Ascending aorta (tissue), 2 donors: ENCODE measurements at regions not wholly inside any gene's neighbourhood (a gene's known extent, or its start where the extent isn't known, plus 50 kb on each side); places are given as distances from the start of the nearest gene placed in this dataset.

Experiments used
- DNase-seq, 2 donors: peaks; one replicate each; pipeline ENCODE4 v3.0.0-alpha.2; 2019; ENCODE audit warnings: low spot score in 2 of 2
- H3K27ac ChIP-seq, 2 donors: fragments of 200-600 bp; sonication (generic); one replicate each; pipeline ENCODE4 v1.5.1; 2016 to 2017; ENCODE audit warnings: mild to moderate bottlenecking in 1 of 2
- H3K27me3 ChIP-seq: fragments of 200-600 bp; sonication (generic); one replicate; pipeline ENCODE4 v1.5.1; 2017
- H3K36me3 ChIP-seq, 2 donors: fragments of 200-600 bp; sonication (generic); one replicate each; pipeline ENCODE4 v1.5.1; 2016
- H3K4me1 ChIP-seq, 2 donors: fragments of 200-600 bp; sonication (generic); one replicate each; pipeline ENCODE4 v1.5.1; 2016 to 2017; ENCODE audit warnings: mild to moderate bottlenecking in 1 of 2
- H3K4me3 ChIP-seq, 2 donors: fragments of 200-600 bp; sonication (generic); one replicate each; pipeline ENCODE4 v1.5.1; 2016 to 2017; ENCODE audit warnings: mild to moderate bottlenecking in 1 of 2
- H3K9me3 ChIP-seq, 2 donors: fragments of 200-600 bp; sonication (generic); one replicate each; pipeline ENCODE4 v1.5.1; 2016
- CTCF ChIP-seq, 3 experiments: fragments of 200-600 bp in 2 of 3; fragments of 450-650 bp in 1 of 3; sonication (generic) in 2 of 3; IDR thresholded peaks; one replicate each; pipeline ENCODE4 v1.5.1; 2016 to 2019; ENCODE audit warnings: antibody characterized with exemption in 3 of 3, mild to moderate bottlenecking in 1 of 3, moderate library complexity in 1 of 3
- intact Hi-C: fragments of 100-400 bp; cut with DNase I; formaldehyde crosslinking; loops from one replicate; pipeline ENCODE4 v1.15.1; 2023

- Histone ChIP-seq H3K27ac (no peak overlapping the region), H3K4me1 (peaks cover 0 to 8% of the 10 kb centered on the region in 2 donors), H3K9me3 (no peaks in the 10 kb centered on the region), H3K36me3 (no peaks in the 10 kb centered on the region), H3K4me3 (no peak overlapping the region), H3K27me3 (no peaks in the 10 kb centered on the region)
- intact Hi-C loops, result no loop called here
- no peak for TF ChIP-seq CTCF (IDR thresholded peaks at IDR 0.05)
- DNase-seq, result peak in 1 of 2 donors; percentile 46
These were observed 91.9 kb downstream of the TNFAIP3 start for GRCh38 chr6:137958811-137959565.

DNA sequence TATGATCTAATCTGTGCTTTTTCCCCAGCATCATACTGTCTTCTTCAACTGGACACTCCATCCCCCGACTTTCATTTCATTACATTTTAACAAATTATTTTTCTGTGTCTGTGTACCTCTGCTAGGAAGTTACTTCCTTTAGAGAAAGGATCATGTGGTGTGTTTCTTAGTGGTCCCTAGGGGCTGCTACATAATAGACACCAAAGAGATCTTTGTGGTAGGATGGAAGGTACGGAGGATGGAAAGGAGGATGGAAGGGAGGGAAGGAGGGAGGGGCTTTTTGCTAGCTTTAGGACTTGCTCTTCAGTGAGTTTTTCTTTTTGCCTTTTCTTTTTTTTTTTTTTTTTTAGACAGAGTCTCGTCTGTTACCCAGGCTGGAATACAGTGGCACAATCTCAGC lies 95.7 kb downstream of the TNFAIP3 start:
- DNase-seq, result no peak
- intact Hi-C loops, result no loop called here
- H3K27ac ChIP-seq, result no peak overlapping the region

GRCh38 chr6:137964876-137965275 lies 97.8 kb downstream of the TNFAIP3 start:
- Histone ChIP-seq H3K36me3 (no peaks in the 10 kb centered on the region), H3K4me3 (no peak overlapping the region), H3K9me3 (no peaks in the 10 kb centered on the region), H3K27ac (no peak overlapping the region), H3K27me3 (no peaks in the 10 kb centered on the region), H3K4me1 (peaks cover 0 to 8% of the 10 kb centered on the region in 2 donors)
- no peak for TF ChIP-seq CTCF (IDR thresholded peaks at IDR 0.05)
- no peak for DNase-seq
- intact Hi-C loops, result no loop called here

More for the DNA sequence above, 95.7 kb downstream of the TNFAIP3 start:
- TF ChIP-seq CTCF (IDR thresholded peaks at IDR 0.05), result no peak
- no peaks in the 10 kb centered on the region for H3K36me3 ChIP-seq
- H3K4me3 ChIP-seq, result no peak overlapping the region
- peaks cover 0 to 8% of the 10 kb centered on the region in 2 donors for H3K4me1 ChIP-seq
- H3K9me3 ChIP-seq, result no peaks in the 10 kb centered on the region
- H3K27me3 ChIP-seq, result no peaks in the 10 kb centered on the region

DNA sequence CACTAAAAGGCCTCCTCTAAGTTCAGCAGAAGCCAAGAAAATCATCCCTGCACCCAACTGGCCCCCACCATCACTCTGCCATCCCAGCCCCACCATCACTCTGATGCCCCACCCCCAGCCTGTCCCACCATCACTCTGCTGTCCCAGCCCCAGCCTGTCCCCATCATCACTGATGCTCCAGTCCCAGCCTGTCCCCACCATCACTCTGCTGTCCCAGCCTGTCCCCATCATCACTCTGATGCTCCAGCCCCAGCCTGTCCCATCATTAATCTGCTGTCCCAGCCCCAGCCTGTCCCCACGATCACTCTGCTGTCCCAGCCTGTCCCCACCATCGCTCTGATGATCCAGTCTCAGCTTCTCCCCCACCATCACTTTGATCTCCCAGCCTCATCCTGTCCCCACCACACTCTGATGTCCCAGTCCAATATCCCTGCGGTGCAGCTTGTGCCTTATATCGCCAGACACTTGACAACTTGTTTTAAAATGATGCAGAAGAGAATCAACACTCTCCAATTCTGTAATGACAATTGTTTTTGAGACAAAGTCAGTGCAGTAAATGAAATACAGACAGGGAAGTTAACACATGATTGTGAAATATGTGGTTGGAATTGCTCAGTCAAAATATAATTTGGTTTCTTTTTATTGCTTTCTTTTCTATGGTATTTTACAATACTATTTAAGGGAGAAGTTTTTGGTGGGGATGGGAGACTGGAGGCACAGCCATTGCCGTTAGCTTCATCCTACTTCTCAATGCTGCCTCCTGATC lies 100.8 kb downstream of the TNFAIP3 start:
- intact Hi-C loops, result no loop called here
- Histone ChIP-seq H3K9me3 (no peaks in the 10 kb centered on the region), H3K4me1 (no peaks in the 10 kb centered on the region), H3K36me3 (no peaks in the 10 kb centered on the region), H3K27ac (no peak overlapping the region), H3K27me3 (no peaks in the 10 kb centered on the region), H3K4me3 (no peak overlapping the region)
- no peak for TF ChIP-seq CTCF (IDR thresholded peaks at IDR 0.05)
- no peak for DNase-seq

- Histone ChIP-seq H3K36me3 (no peaks in the 10 kb centered on the region), H3K27me3 (no peaks in the 10 kb centered on the region), H3K9me3 (no peaks in the 10 kb centered on the region), H3K27ac (no peak overlapping the region), H3K4me3 (no peak overlapping the region), H3K4me1 (no peaks in the 10 kb centered on the region)
- no peak for DNase-seq
- intact Hi-C loops, result no loop called here
- no peak for TF ChIP-seq CTCF (IDR thresholded peaks at IDR 0.05)
These were observed 101.4 kb downstream of the TNFAIP3 start for GRCh38 chr6:137968455-137968804.
